CD4-positive, alpha-beta T cell (primary cell): ENCODE measurements at regions not wholly inside any gene's neighbourhood (a gene's known extent, or its start where the extent isn't known, plus 50 kb on each side); places are given as distances from the start of the nearest gene placed in this dataset.

Source experiments
- ATAC-seq: fragments of 200-7000 bp; cut with Tn5 transposase; one replicate; pipeline ENCODE4 v1.10.0; 2022; ENCODE audit warnings: mild to moderate bottlenecking; ENCODE audit not compliant: poor library complexity
- CTCF ChIA-PET: fragments of 350-600 bp; sonication (Branson Sonifier 250); formaldehyde crosslinking; loops from one replicate; lab custom pipeline; 2021; ENCODE audit warnings: antibody characterized with exemption, inconsistent platforms; lab: Charles Lee
- POLR2A ChIA-PET: fragments of 350-600 bp; sonication (Branson Sonifier 250); formaldehyde crosslinking; loops from one replicate; lab custom pipeline; 2021; ENCODE audit warnings: antibody characterized with exemption, inconsistent platforms; lab: Charles Lee
- DNase-seq, 14 experiments: peaks; one replicate each; pipeline ENCODE4 v3.0.0-alpha.2; 2013 to 2020; ENCODE audit warnings: mixed read lengths in 2 of 14
- H3K27ac ChIP-seq, 2 donors: one replicate each; pipeline versions ENCODE4 v1.5.1 to v1.7.0; 2013; ENCODE audit warnings: low read length in 2 of 2, low read depth in 1 of 2, mild to moderate bottlenecking in 1 of 2
- H3K27me3 ChIP-seq, 2 experiments: 1 replicate in 1 of 2; 2 replicates in 1 of 2; pipeline versions ENCODE4 v1.6.1 to v1.7.0; 2013; ENCODE audit warnings: low read length in 2 of 2, control low read depth in 1 of 2, mild to moderate bottlenecking in 1 of 2, moderate library complexity in 1 of 2; ENCODE audit not compliant: insufficient read depth in 2 of 2, control insufficient read depth in 1 of 2
- H3K36me3 ChIP-seq: one replicate; pipeline ENCODE4 v1.6.1; 2013; ENCODE audit warnings: low read length, control low read depth; ENCODE audit not compliant: insufficient read depth
- H3K4me1 ChIP-seq: one replicate; pipeline ENCODE4 v1.6.1; 2013; ENCODE audit warnings: low read length, control low read depth; ENCODE audit not compliant: insufficient read depth
- H3K4me3 ChIP-seq: one replicate; pipeline ENCODE4 v1.5.1; 2013; ENCODE audit warnings: mild to moderate bottlenecking, low read length, moderate library complexity
- H3K9me3 ChIP-seq, 2 experiments: 1 replicate in 1 of 2; 2 replicates in 1 of 2; pipeline versions ENCODE4 v1.6.1 to v1.7.0; 2013; ENCODE audit warnings: low read length in 2 of 2, mild to moderate bottlenecking in 2 of 2, control low read depth in 1 of 2, moderate library complexity in 1 of 2; ENCODE audit not compliant: control insufficient read depth in 1 of 2, insufficient read depth in 1 of 2
- H3K27ac Mint-ChIP-seq: one replicate; pipeline ENCODE4 v1.8.0; 2020; ENCODE audit warnings: mixed read lengths
- H3K27me3 Mint-ChIP-seq: one replicate; pipeline ENCODE4 v1.8.0; 2021; ENCODE audit warnings: mixed read lengths
- H3K36me3 Mint-ChIP-seq: one replicate; pipeline ENCODE4 v1.8.0; 2021; ENCODE audit warnings: low read depth, mixed read lengths
- H3K4me1 Mint-ChIP-seq: one replicate; pipeline ENCODE4 v1.8.0; 2021; ENCODE audit warnings: low read depth, mixed read lengths
- H3K4me3 Mint-ChIP-seq: one replicate; pipeline ENCODE4 v1.8.0; 2020; ENCODE audit warnings: mild to moderate bottlenecking, mixed read lengths
- H3K9me3 Mint-ChIP-seq: one replicate; pipeline ENCODE4 v1.8.0; 2020; ENCODE audit warnings: mixed read lengths
- CTCF ChIP-seq: fragments of 200-600 bp; IDR thresholded peaks from one replicate; pipeline ENCODE4 v1.8.0; 2022; ENCODE audit warnings: antibody characterized with exemption, mild to moderate bottlenecking
- intact Hi-C, 2 experiments: fragments of 100-400 bp; cut with DNase I in 1 of 2; cut with micrococcal nuclease in 1 of 2; formaldehyde crosslinking; loops; one replicate each; pipeline versions ENCODE4 v1.15.1 to v1.9.0; 2023 to 2025; cut with DNase I, micrococcal nuclease

DNA sequence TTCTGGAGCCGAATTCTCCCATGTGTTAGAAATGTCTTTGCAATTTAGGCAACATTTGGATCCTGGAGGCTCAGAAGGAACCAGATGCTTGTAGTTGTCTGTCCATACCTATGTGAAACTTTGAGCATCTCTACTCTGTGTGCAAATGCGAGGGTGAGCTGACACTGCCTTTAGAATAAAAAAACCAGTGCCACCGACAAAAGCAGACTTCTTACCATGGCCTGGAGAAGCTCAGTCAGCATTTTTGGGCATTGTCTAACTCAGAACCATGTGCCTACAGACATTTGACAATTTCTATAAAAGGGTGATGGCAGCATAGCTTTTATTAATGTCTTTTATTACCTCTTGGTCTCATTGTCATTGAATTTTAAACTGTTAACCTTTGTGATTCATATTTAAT lies 78.4 kb upstream of the PPM1H start:
- Mint-ChIP-seq H3K4me3 (no peak overlapping the region), H3K9me3 (no peaks in the 10 kb centered on the region), H3K27me3 (peaks cover 5% of the 10 kb centered on the region), H3K36me3 (no peaks in the 10 kb centered on the region), H3K27ac (no peak overlapping the region), H3K4me1 (no peaks in the 10 kb centered on the region)
- intact Hi-C loops = no loop called here
- H3K27ac ChIP-seq = no peak overlapping the region
- CTCF ChIA-PET = no interaction called here
- no peaks in the 10 kb centered on the region for H3K36me3 ChIP-seq
- DNase-seq (no peak), ATAC-seq (no peak)
- no peaks in the 10 kb centered on the region for H3K27me3 ChIP-seq
- H3K4me3 ChIP-seq = no peak overlapping the region
- TF ChIP-seq CTCF = no peak
- POLR2A ChIA-PET = no interaction called here
- peaks cover 0 to 3% of the 10 kb centered on the region in 2 experiments for H3K9me3 ChIP-seq
- H3K4me1 ChIP-seq = no peaks in the 10 kb centered on the region

DNA sequence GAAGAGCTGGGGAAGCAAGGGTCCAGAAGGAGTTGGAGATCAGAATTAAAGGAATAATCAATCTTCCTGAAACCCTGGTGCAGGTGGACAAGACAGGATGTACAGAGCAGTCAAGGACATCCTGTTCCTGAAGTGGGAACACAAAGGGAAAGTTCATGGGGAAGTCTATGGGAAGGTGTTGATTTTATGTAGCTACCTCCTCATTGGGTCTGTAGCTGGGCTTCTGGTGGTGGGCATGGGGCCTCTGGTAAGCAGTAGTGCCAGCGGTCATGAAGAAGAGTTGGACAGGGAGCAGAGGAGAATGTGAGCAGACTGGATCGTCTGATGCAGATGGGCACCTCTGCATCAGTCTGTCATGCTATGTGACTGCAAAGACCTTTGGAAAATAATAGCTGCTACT lies 75.7 kb upstream of the PPM1H start:
- H3K9me3 Mint-ChIP-seq = no peaks in the 10 kb centered on the region
- intact Hi-C loops = no loop called here
- ATAC-seq (no peak), DNase-seq (no peak)
- Histone ChIP-seq H3K27me3 (no peaks in the 10 kb centered on the region), H3K27ac (no peak overlapping the region), H3K4me3 (no peak overlapping the region), H3K4me1 (no peaks in the 10 kb centered on the region), H3K9me3 (peaks cover 0 to 3% of the 10 kb centered on the region in 2 experiments), H3K36me3 (no peaks in the 10 kb centered on the region)
- POLR2A ChIA-PET = no interaction called here
- TF ChIP-seq CTCF = no peak
- H3K27me3 Mint-ChIP-seq = peaks cover 5% of the 10 kb centered on the region
- H3K4me1 Mint-ChIP-seq = no peaks in the 10 kb centered on the region
- CTCF ChIA-PET = no interaction called here
- H3K27ac Mint-ChIP-seq = no peak overlapping the region
- H3K4me3 Mint-ChIP-seq = no peak overlapping the region
- H3K36me3 Mint-ChIP-seq = no peaks in the 10 kb centered on the region

DNA sequence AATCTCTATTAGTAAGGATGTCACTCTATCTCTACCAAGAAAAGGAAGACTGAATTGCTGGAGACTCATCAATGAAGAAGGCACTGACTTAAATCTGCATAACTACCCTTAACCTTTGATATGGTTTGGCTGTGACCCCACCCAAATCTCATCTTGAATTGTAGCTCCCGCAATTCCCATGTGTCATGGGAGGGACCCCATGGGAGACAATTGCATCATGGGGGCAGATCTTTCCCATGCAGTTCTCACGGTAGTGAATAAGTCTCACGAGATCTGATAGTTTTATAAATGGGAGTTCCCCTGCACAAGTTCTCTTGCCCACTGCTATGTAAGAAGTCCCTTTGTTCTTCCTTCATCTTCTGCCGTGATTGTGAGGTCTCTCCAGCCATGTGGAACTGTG lies 73.4 kb upstream of the PPM1H start:
- Mint-ChIP-seq H3K9me3 (no peaks in the 10 kb centered on the region), H3K4me3 (no peak overlapping the region), H3K27me3 (peaks cover 5% of the 10 kb centered on the region), H3K36me3 (no peaks in the 10 kb centered on the region), H3K4me1 (no peaks in the 10 kb centered on the region), H3K27ac (no peak overlapping the region)
- intact Hi-C loops = no loop called here
- Histone ChIP-seq H3K9me3 (peaks cover 0 to 6% of the 10 kb centered on the region in 2 experiments), H3K4me1 (no peaks in the 10 kb centered on the region), H3K27ac (no peak overlapping the region), H3K36me3 (no peaks in the 10 kb centered on the region), H3K27me3 (no peaks in the 10 kb centered on the region), H3K4me3 (no peak overlapping the region)
- DNase-seq (no peak), ATAC-seq (no peak)
- ChIA-PET CTCF (no interaction called here), POLR2A (no interaction called here)
- TF ChIP-seq CTCF = no peak
